ENCODE measurements at regions not wholly inside any gene's neighbourhood (a gene's known extent, or its start where the extent isn't known, plus 50 kb on each side); places are given as distances from the start of the nearest gene placed in this dataset.

- intact Hi-C loops (cut with DNase I): no loop called here
Measured at GRCh38 chr2:118264232-118264990, 176.1 kb downstream of the INSIG2 start.

GRCh38 chr2:118257696-118258095 lies 169.4 kb downstream of the INSIG2 start:
- DNase-seq: no peak
- intact Hi-C loops (cut with DNase I): no loop called here

More at GRCh38 chr2:118264232-118264990, 176.1 kb downstream of the INSIG2 start:
- DNase-seq: no peak

GRCh38 chr2:118255771-118256372 lies 167.6 kb downstream of the INSIG2 start:
- no peak for DNase-seq
- intact Hi-C loops (cut with DNase I): no loop called here

- intact Hi-C loops (cut with DNase I): no loop called here
- DNase-seq: no peak
Measured at GRCh38 chr2:118255301-118255700, 167.0 kb downstream of the INSIG2 start.

GRCh38 chr2:118254116-118254515 lies 165.8 kb downstream of the INSIG2 start:
- no peak for DNase-seq
- intact Hi-C loops (cut with DNase I): no loop called here

GRCh38 chr2:118251427-118251826 lies 163.2 kb downstream of the INSIG2 start:
- no peak for DNase-seq
- intact Hi-C loops (cut with DNase I): no loop called here

- intact Hi-C loops (cut with DNase I): no loop called here
- no peak for DNase-seq
Measured at GRCh38 chr2:118250463-118250862, 162.2 kb downstream of the INSIG2 start.

- no peak for DNase-seq
- intact Hi-C loops (cut with DNase I): no loop called here
Measured at GRCh38 chr2:118250001-118250400, 161.7 kb downstream of the INSIG2 start.

GRCh38 chr2:118249531-118249930 lies 161.3 kb downstream of the INSIG2 start:
- no peak for DNase-seq
- intact Hi-C loops (cut with DNase I): no loop called here

GRCh38 chr2:118246726-118247125 lies 158.5 kb downstream of the INSIG2 start:
- intact Hi-C loops (cut with DNase I): no loop called here
- DNase-seq: peak in 1 of 10 donors; percentile 76

GRCh38 chr2:118246079-118246478 lies 157.8 kb downstream of the INSIG2 start:
- intact Hi-C loops (cut with DNase I): no loop called here

GRCh38 chr2:118244686-118245085 lies 156.4 kb downstream of the INSIG2 start:
- intact Hi-C loops (cut with DNase I): no loop called here
- no peak for DNase-seq

More at GRCh38 chr2:118246079-118246478, 157.8 kb downstream of the INSIG2 start:
- DNase-seq: no peak

- DNase-seq: no peak
- intact Hi-C loops (cut with DNase I): no loop called here
Measured at GRCh38 chr2:118243031-118243430, 154.8 kb downstream of the INSIG2 start.

GRCh38 chr2:118242216-118242615 lies 153.9 kb downstream of the INSIG2 start:
- intact Hi-C loops (cut with DNase I): no loop called here
- DNase-seq: no peak

- intact Hi-C loops (cut with DNase I): no loop called here
- DNase-seq: no peak
Measured at GRCh38 chr2:118241128-118241527, 152.9 kb downstream of the INSIG2 start.

- no peak for DNase-seq
- intact Hi-C loops (cut with DNase I): no loop called here
Measured at GRCh38 chr2:118240276-118240675, 152.0 kb downstream of the INSIG2 start.

GRCh38 chr2:118239284-118239683 lies 151.0 kb downstream of the INSIG2 start:
- intact Hi-C loops (cut with DNase I): no loop called here
- no peak for DNase-seq

- intact Hi-C loops (cut with DNase I): no loop called here
- no peak for DNase-seq
Measured at GRCh38 chr2:118237451-118237850, 149.2 kb downstream of the INSIG2 start.

GRCh38 chr2:118232796-118233195 lies 144.5 kb downstream of the INSIG2 start:
- intact Hi-C loops (cut with DNase I): no loop called here

GRCh38 chr2:118232391-118232790 lies 144.1 kb downstream of the INSIG2 start:
- intact Hi-C loops (cut with DNase I): no loop called here

More at GRCh38 chr2:118232796-118233195, 144.5 kb downstream of the INSIG2 start:
- no peak for DNase-seq

GRCh38 chr2:118231759-118232158 lies 143.5 kb downstream of the INSIG2 start:
- DNase-seq: no peak
- intact Hi-C loops (cut with DNase I): no loop called here

More at GRCh38 chr2:118232391-118232790, 144.1 kb downstream of the INSIG2 start:
- no peak for DNase-seq
